ENCODE measurements at regions not wholly inside any gene's neighbourhood (a gene's known extent, or its start where the extent isn't known, plus 50 kb on each side); places are given as distances from the start of the nearest gene placed in this dataset.

GRCh38 chrX:39877905-39878304 lies 219.9 kb downstream of the BCOR start:
- FAIRE-seq, result no peak
- no peak for DNase-seq (ENCODE audit: insufficient read length, low spot score)

- FAIRE-seq, result peak; percentile 64
- no peak for DNase-seq (ENCODE audit: insufficient read length, low spot score)
These were observed 214.1 kb downstream of the BCOR start for GRCh38 chrX:39883666-39884065.

- no peak for FAIRE-seq
- DNase-seq (ENCODE audit: insufficient read length, low spot score), result no peak
These were observed 211.5 kb downstream of the BCOR start for GRCh38 chrX:39886282-39886681.

- DNase-seq (ENCODE audit: insufficient read length, low spot score) (no peak), FAIRE-seq (no peak)
These were observed 209.0 kb downstream of the BCOR start for GRCh38 chrX:39888730-39889129.

GRCh38 chrX:39889704-39890103 lies 208.1 kb downstream of the BCOR start:
- FAIRE-seq (peak; percentile 59), DNase-seq (ENCODE audit: insufficient read length, low spot score) (no peak)

GRCh38 chrX:39890807-39891206 lies 207.0 kb downstream of the BCOR start:
- DNase-seq (ENCODE audit: insufficient read length, low spot score), result no peak
- peak; percentile 53 for FAIRE-seq

- DNase-seq (ENCODE audit: insufficient read length, low spot score) (peak; percentile 18), FAIRE-seq (peak; percentile 98)
These were observed 206.0 kb downstream of the BCOR start for GRCh38 chrX:39891781-39892180.

GRCh38 chrX:39893417-39894338 lies 204.1 kb downstream of the BCOR start:
- FAIRE-seq (peak; percentile 33), DNase-seq (ENCODE audit: insufficient read length, low spot score) (no peak)

GRCh38 chrX:39894683-39895082 lies 203.1 kb downstream of the BCOR start:
- DNase-seq (ENCODE audit: insufficient read length, low spot score), result no peak
- peak; percentile 42 for FAIRE-seq

GRCh38 chrX:39895218-39896110 lies 202.3 kb downstream of the BCOR start:
- no peak for DNase-seq (ENCODE audit: insufficient read length, low spot score)
- no peak for FAIRE-seq

GRCh38 chrX:39896951-39897740 lies 200.6 kb downstream of the BCOR start:
- FAIRE-seq (no peak), DNase-seq (ENCODE audit: insufficient read length, low spot score) (no peak)

- FAIRE-seq, result no peak
- no peak for DNase-seq (ENCODE audit: insufficient read length, low spot score)
These were observed 200.0 kb downstream of the BCOR start for GRCh38 chrX:39897741-39898097.

GRCh38 chrX:39898147-39898546 lies 199.6 kb downstream of the BCOR start:
- FAIRE-seq (no peak), DNase-seq (ENCODE audit: insufficient read length, low spot score) (no peak)

GRCh38 chrX:39899059-39899458 lies 198.7 kb downstream of the BCOR start:
- DNase-seq (ENCODE audit: insufficient read length, low spot score) (no peak), FAIRE-seq (no peak)

GRCh38 chrX:39899856-39900776 lies 197.6 kb downstream of the BCOR start:
- FAIRE-seq (no peak), DNase-seq (ENCODE audit: insufficient read length, low spot score) (no peak)

- no peak for DNase-seq (ENCODE audit: insufficient read length, low spot score)
- FAIRE-seq, result no peak
These were observed 197.0 kb downstream of the BCOR start for GRCh38 chrX:39900777-39901170.

GRCh38 chrX:39903343-39903742 lies 194.4 kb downstream of the BCOR start:
- FAIRE-seq, result peak; percentile 61
- DNase-seq (ENCODE audit: insufficient read length, low spot score), result no peak

- no peak for FAIRE-seq
- no peak for DNase-seq (ENCODE audit: insufficient read length, low spot score)
These were observed 193.8 kb downstream of the BCOR start for GRCh38 chrX:39903937-39904336.

- DNase-seq (ENCODE audit: insufficient read length, low spot score) (no peak), FAIRE-seq (no peak)
These were observed 192.8 kb downstream of the BCOR start for GRCh38 chrX:39904816-39905537.

All from GM19239 (cell line).